HG03342 (cell line): ENCODE measurements at regions not wholly inside any gene's neighbourhood (a gene's known extent, or its start where the extent isn't known, plus 50 kb on each side); places are given as distances from the start of the nearest gene placed in this dataset.

Experiments used
- ATAC-seq: cut with Tn5 transposase; IDR thresholded peaks from one replicate; pipeline ENCODE4 v1.9.1; 2021; ENCODE audit warnings: mild to moderate bottlenecking, moderate library complexity; ENCODE audit not compliant: unreplicated experiment

DNA sequence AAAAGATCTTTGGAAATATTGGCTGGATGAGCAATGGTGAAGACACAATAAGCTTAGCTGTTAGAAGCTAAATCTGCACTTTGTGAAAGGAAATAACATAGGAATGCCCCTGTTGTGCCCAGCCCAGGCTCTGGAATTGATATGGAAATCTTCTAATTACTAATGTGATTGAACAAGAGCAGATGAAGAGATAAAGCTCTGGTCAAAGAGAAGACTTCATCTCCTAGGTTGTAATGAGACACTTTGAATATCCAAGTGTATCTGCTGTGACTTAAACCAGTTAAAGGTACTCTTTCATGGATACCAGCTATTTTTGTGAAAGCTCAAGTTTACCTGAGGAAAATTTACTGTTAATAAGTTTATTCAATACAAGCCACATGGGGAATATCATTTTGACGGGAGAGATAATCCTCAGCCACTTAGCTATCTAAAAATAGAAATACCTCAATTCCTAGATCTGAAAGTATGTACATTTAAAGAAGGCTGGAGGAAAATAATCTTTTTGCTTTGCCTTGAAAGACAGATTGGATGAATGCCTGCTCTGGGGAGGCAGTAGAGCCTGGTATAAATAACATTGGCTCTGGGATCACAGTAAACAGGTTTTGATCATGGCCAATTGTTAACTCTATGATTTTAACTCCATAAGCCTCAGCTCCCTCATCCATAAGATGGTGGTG is 494.0 kb upstream of the B3GALT2 start:
- ATAC-seq: no peak

DNA sequence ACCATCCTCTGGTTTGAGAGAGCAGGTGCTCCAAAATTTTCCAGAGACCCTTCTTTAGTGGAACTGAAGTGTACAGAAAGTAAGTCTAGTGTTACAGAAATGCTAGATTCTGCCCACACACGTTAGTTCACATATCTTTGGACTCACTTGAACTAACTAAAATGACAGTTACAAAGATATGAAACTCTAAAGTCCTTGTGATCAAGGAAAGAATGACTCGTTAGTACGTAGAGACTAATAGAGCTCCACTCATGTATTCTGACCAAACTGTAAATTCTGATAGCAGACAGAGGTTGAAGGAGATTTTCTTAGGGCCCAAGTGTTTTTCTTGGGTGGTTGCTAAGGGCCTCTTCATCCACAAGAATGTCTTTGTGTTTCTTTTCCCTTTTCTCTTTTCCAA is 491.5 kb upstream of the B3GALT2 start:
- ATAC-seq: no peak

GRCh38 chr1:193676996-193677549 is 490.7 kb upstream of the B3GALT2 start:
- ATAC-seq: no peak

GRCh38 chr1:193674292-193674944 is 488.0 kb upstream of the B3GALT2 start:
- no peak for ATAC-seq

DNA sequence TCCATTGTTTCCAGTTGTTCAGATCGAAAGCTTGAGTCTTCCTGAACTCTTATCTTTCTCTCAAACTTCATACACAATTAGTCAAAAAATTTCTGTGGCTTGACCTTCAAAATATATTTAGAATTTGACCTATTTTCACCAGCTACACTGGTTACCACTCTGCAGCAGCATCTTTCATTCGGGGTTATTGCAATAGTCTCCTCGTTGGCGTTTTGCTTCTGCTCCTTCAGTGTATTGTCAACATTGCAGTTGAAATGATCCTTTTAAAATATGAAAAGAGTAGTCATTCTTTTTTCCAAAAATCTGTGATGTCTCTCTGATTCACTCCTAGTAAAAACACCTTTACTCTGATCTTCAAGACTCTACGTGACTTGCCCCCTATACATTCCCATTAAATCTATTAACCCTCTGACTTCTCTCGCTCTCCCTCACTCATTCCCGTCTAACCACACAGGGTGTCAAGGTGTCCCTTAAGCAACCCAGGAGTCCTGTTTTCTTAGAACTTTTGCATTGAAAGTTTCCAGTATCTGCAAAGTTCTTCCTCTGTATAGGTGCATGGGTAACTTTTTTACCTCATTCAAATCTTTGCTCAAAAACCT is 480.2 kb upstream of the B3GALT2 start:
- ATAC-seq: no peak

GRCh38 chr1:193663965-193664364 is 477.6 kb upstream of the B3GALT2 start:
- ATAC-seq: no peak

- no peak for ATAC-seq
Measured at GRCh38 chr1:193662030-193662429, 475.6 kb upstream of the B3GALT2 start.

- ATAC-seq: no peak
Measured at GRCh38 chr1:193661385-193661784, 475.0 kb upstream of the B3GALT2 start.

DNA sequence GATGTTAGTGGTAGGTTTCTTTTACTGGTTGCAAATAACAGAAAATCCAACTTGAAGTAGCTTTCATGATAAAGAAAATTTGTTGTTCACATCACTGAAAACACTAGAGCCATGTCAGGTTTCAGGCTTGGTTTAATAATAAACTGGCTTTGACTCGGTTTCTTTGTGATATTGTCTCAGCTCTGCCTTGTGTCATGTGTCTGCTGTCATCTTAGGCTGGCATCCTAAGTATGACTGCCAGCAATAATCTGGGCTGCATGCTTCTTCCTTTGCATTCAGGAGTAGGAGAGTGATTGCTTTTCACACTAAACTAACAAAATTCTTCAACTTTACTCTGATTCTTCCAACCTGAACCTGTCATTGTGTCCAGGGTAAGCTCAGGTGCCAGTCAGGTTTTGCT is 474.0 kb upstream of the B3GALT2 start:
- no peak for ATAC-seq

GRCh38 chr1:193658691-193659090 is 472.3 kb upstream of the B3GALT2 start:
- no peak for ATAC-seq

GRCh38 chr1:193658081-193658480 is 471.7 kb upstream of the B3GALT2 start:
- ATAC-seq: no peak

DNA sequence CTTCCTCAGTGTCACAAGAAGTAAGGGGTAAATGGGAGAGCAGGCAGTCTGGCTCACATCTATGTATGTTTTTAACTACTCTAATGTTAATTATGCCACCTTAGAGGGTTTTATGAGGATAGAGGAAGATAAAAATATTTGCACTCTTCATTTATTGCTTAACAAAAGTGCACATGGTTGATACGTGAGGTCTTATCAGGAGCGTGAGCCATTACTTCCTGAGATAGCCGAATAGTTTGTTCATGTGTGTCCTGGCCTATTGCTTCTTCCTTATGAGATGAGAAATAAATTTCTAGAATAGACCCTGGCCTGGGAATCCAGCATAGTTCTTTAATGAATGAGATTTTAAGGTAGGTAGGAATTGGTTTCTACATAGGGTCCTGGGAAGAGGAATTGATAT is 471.1 kb upstream of the B3GALT2 start:
- ATAC-seq: no peak

- ATAC-seq: no peak
Measured at GRCh38 chr1:193656841-193657240, 470.4 kb upstream of the B3GALT2 start.

DNA sequence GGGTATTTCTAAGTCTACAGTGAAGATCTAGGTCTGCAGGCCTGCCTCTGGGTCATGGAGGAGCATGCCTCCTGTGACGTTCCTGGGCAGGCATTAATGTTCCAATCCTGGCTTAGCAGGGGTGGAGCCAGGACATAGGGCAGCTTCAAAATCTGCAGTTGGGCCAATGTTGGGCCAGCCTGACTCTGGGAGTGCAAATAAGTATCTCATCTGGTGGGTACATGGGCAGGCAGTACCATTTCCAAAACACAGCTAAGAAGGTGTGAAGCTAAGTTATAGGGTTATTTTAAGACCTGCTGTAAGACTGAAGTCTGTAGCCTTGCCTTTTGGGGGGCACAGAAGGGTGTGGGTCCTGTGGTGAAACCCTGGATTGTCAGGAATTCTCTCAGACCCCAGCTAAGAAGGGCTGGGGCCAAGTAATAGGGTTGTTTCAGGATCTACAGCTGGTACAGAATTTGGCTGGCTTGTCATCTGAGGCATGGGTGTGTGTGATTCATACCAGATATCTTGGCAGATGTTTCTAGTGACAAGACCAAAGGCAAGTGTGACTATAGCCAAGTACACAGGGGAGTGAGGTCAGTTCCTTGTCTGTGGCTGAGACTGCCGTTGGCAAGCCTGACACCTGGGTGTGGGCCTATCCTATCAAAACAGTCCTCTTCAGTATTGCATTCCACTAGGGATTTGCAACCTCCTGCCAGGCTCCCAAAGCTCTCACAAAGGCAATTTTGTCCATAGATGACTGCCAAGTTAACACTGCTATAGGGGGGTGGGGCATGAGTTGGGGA is 468.7 kb upstream of the B3GALT2 start:
- ATAC-seq: no peak

GRCh38 chr1:193649587-193649986 is 463.2 kb upstream of the B3GALT2 start:
- ATAC-seq: no peak

- no peak for ATAC-seq
Measured at GRCh38 chr1:193634876-193635275, 448.5 kb upstream of the B3GALT2 start.

DNA sequence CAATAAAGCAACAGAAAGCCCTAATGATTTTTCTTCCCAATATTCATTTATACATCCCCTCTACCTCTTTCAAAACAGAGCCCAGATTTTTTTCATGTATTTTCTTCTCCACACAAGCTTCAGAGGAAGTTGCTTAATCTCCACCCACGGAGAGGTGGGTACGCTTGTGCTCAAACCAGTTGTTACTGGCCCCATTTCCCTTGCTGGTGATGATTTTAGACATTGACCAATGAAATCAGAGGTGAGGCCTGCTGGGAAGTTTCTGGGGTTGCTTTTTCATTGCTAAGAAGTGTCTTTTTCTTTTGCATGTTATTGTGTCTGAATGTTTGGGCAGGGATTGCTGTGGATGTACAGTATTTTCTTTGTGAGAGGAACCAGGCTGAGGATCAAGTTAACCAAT is 448.1 kb upstream of the B3GALT2 start:
- no peak for ATAC-seq

- no peak for ATAC-seq
Measured at GRCh38 chr1:193633991-193634390, 447.6 kb upstream of the B3GALT2 start.

DNA sequence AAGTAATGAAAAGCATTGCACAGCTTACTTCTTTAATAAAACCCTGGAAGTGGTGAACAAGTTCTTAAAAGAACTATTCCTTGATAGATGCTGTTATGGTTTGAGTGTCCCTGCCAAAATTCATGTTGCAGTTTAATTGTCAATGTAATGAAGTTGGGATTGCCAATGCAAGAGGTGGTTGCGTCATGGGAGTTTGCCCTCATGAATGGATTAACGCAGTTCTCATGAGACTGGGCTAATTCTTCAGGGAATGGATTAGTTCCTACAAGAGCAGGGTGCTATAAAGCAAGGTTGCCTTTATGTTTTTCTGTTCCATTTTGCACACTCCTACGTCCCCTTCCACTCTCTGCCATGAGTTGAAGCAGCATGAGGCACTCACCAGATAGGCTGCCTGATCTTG is 446.7 kb upstream of the B3GALT2 start:
- ATAC-seq: no peak

DNA sequence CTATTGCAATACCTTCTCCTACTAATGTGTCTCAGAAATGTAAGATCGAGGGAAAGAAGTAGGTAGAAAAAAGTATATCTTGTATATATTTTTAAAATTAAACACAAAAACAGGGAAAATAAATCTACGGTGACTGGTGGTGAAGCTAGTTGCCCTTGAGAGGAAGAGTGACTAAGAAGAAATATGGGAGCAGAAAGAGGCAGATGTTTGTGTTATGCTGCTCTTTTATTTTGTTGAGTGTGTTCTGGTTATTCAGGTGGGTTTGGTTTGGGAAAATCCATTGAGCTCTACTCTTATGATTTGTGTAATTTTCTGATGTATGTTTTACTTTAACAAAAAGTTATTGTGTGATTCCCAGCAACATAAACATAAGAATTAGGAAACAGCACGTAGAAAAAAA is 444.9 kb upstream of the B3GALT2 start:
- ATAC-seq: no peak

DNA sequence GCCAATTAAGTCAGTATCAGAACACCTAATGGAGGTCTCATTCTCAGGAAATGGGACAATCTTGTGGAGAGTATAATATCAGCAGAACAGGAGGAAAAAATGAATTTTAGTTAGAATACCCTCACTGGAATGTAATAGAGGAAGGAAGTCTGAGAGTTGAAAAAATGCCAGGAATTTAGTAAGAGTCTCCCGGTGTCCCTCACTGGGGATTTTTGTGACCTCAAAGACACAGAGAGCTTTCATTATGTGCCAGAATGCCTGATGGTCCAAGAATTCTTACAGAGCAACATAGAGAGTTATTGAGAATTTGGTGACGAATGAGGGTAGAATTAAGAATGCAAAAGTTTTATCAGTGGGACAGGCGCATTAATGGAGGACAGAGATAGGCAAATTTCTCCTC is 443.5 kb upstream of the B3GALT2 start:
- ATAC-seq: no peak
